Muscle layer of colon (tissue), 2 donors: ENCODE measurements at regions not wholly inside any gene's neighbourhood (a gene's known extent, or its start where the extent isn't known, plus 50 kb on each side); places are given as distances from the start of the nearest gene placed in this dataset.
"Not testable (repeated sequence)": the region's sequence is repeated elsewhere in the genome, so short reads cannot be mapped to it uniquely, and the experiment has no call there.

Experiments used
- H3K27ac ChIP-seq: one replicate; pipeline ENCODE4 v1.7.0; 2013; ENCODE audit warnings: low read depth, mild to moderate bottlenecking, low read length, moderate library complexity
- H3K27me3 ChIP-seq, 2 donors: one replicate each; pipeline ENCODE4 v1.7.0; 2013; ENCODE audit warnings: low read length in 2 of 2, mild to moderate bottlenecking in 2 of 2; ENCODE audit not compliant: insufficient read depth in 2 of 2, control insufficient read depth in 1 of 2
- H3K36me3 ChIP-seq: one replicate; pipeline ENCODE4 v1.7.0; 2013; ENCODE audit warnings: mild to moderate bottlenecking, low read length; ENCODE audit not compliant: insufficient read depth
- H3K4me1 ChIP-seq: one replicate; pipeline ENCODE4 v1.7.0; 2013; ENCODE audit warnings: mild to moderate bottlenecking, low read length; ENCODE audit not compliant: insufficient read depth
- H3K4me3 ChIP-seq, 2 donors: one replicate each; pipeline ENCODE4 v1.7.0; 2013; ENCODE audit warnings: low read length in 2 of 2, low read depth in 1 of 2, mild to moderate bottlenecking in 1 of 2, moderate library complexity in 1 of 2
- H3K9ac ChIP-seq: one replicate; pipeline ENCODE4 v1.7.0; 2013; ENCODE audit warnings: low read length
- H3K9me3 ChIP-seq: one replicate; pipeline ENCODE4 v1.7.0; 2013; ENCODE audit warnings: mild to moderate bottlenecking, low read length
- donor health status: abdominal sarcoma.
- donor health status: Adenocarcinoma of cecum.

DNA sequence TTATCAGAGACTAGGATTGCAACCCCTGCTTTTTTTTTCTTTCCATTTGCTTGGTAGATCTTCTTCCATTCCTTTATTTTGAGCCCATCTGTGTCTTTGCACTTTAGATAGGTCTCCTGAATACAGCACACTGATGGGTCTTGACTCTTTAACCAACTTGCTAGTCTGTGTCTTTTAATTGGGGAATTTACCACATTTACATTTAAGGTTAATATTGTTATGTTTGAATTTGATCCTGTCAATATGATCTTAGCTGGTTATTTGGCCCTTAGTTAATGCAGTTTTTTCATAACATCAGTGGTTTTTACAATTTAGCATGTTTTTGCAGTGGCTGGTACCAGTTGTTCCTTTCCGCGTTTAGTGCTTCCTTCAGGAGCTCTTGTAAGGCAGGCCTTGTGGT, 437.2 kb downstream of the ARL4A start:
- H3K4me3 ChIP-seq, H3K9ac ChIP-seq, H3K9me3 ChIP-seq, H3K36me3 ChIP-seq, H3K27ac ChIP-seq, H3K4me1 ChIP-seq, H3K27me3 ChIP-seq: not testable (repeated sequence)

DNA sequence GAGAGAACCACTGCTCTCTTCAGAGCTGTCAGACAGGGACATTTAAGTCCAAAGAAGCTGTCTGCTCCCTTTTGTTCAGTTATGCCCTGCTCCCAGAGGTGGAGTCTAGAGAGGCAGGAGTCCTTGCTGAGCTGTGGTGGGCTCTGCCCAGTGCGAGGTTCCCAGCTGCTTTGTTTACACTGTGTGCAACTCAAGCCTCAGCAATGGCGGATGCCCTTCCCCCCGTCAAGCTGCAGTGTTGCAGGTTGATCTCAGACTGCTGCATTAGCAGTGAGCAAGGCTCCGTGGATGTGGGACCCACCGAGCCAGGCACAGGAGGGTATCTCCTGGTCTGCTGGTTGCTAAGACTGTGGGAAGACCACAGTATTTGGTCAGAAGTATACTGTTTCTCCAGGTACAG, 438.9 kb downstream of the ARL4A start:
- Histone ChIP-seq H3K36me3 (no peaks in the 10 kb centered on the region), H3K27me3 (no peaks in the 10 kb centered on the region), H3K4me3 (no peak overlapping the region), H3K4me1 (no peaks in the 10 kb centered on the region), H3K27ac (no peak overlapping the region), H3K9me3 (peaks cover 5% of the 10 kb centered on the region), H3K9ac (no peak overlapping the region)

DNA sequence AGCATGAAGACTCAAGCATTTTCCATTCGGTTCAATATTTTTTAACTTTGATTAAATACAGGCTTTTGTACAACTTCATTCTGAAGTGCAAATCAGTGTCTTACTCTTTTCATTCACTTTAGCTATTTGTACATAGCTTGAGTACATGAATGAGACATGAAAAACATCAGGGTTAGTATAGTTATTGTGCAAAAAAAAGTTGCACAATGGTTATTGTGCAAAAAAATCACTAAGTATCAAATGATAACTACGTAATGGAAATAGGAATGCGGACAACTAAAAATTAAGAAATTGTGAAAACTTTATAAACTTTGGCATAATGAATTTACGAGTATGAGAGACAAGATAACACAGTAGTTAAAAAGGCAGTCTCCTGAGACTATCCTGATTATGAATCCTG, 442.9 kb downstream of the ARL4A start:
- Histone ChIP-seq H3K4me3 (no peak overlapping the region), H3K36me3 (no peaks in the 10 kb centered on the region), H3K9me3 (no peaks in the 10 kb centered on the region), H3K4me1 (no peaks in the 10 kb centered on the region), H3K27me3 (no peaks in the 10 kb centered on the region), H3K9ac (no peak overlapping the region), H3K27ac (no peak overlapping the region)

DNA sequence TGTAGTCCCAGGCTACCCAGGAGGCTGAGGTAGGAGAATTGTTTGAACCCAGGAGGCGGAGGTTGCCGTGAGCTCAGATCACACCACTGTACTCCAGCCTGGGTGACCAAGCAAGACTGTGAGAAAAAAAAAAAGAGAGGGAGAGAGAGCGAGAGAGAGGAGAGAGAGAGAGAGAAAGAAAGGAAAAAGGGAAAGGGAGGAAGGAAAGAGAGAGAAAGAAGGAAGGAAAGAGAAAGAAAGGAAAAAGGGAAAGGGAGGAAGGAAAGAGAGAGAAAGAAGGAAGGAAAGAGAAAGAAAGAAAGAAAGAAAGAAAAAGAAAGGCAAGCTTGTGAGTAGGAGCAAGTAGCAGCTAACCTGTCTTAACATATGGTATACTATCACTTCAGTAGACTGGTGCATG, 443.5 kb downstream of the ARL4A start:
- not testable (repeated sequence) for H3K36me3 ChIP-seq, H3K9me3 ChIP-seq, H3K27me3 ChIP-seq, H3K9ac ChIP-seq, H3K27ac ChIP-seq, H3K4me1 ChIP-seq, H3K4me3 ChIP-seq

DNA sequence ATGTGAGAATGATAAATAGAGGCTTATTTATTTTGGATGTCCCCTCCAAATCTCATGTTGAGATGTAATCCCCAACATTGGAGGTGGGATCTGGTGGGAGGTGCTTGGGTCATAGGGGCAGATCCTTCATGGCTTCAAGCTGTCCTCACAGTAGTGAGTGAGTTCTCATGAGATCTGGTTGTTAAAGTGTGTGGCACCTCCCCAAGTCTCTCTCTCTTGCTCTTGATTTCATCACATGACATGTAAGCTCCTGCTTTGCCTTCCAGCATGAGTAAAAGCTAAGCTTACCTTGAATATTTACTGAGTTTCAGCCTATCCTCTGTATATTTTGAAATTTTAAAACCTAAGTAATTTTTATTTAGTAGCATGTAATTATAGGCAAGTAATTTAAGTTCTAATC, 444.9 kb downstream of the ARL4A start:
- no peaks in the 10 kb centered on the region for H3K27me3 ChIP-seq
- H3K27ac ChIP-seq: no peak overlapping the region
- H3K9ac ChIP-seq: no peak overlapping the region
- H3K4me3 ChIP-seq: no peak overlapping the region
- no peaks in the 10 kb centered on the region for H3K36me3 ChIP-seq
- H3K4me1 ChIP-seq: no peaks in the 10 kb centered on the region
- no peaks in the 10 kb centered on the region for H3K9me3 ChIP-seq

DNA sequence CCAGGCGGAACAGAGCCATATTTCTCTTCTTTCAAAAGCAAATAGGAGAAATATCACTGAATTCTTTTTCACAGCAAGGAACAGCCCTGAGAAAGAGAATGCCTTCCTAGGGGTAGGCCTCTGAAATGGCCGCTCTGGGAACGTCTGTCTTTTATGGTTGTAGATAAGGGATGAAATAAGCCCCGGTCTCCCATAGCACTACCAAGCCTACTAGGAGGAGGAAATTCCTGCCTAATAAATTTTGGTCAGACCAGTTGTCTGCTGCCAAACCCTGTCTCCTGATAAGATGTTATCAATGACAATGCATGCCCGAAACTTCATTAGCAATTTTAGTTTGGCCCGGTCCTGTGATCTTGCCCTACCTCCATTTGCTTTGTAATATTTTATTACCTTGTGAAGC, 448.9 kb downstream of the ARL4A start:
- H3K27ac ChIP-seq, H3K36me3 ChIP-seq, H3K4me1 ChIP-seq, H3K27me3 ChIP-seq, H3K4me3 ChIP-seq, H3K9me3 ChIP-seq, H3K9ac ChIP-seq: not testable (repeated sequence)

DNA sequence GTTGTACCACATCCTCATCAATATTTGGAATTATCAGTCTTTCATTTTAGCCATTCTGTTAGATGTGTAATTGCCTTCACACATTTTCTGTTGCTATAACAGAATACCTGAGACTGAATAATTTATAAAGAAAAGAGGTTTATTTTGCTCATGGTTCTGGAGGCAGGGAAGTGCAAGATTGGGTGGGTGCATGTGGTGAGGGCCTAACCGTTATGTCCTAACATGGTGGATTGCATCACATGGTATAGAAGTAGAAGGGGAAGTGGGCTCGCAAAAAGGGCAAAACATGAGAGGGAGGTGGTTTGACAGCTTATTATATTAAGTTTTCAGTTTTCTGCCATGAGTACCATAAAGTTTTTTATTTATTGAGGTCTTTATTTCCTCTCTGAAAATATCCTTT, 452.0 kb downstream of the ARL4A start:
- H3K27ac ChIP-seq: no peak overlapping the region
- H3K36me3 ChIP-seq: no peaks in the 10 kb centered on the region
- no peaks in the 10 kb centered on the region for H3K9me3 ChIP-seq
- no peaks in the 10 kb centered on the region for H3K27me3 ChIP-seq
- peaks cover 3% of the 10 kb centered on the region for H3K4me1 ChIP-seq
- no peak overlapping the region for H3K4me3 ChIP-seq
- no peak overlapping the region for H3K9ac ChIP-seq

DNA sequence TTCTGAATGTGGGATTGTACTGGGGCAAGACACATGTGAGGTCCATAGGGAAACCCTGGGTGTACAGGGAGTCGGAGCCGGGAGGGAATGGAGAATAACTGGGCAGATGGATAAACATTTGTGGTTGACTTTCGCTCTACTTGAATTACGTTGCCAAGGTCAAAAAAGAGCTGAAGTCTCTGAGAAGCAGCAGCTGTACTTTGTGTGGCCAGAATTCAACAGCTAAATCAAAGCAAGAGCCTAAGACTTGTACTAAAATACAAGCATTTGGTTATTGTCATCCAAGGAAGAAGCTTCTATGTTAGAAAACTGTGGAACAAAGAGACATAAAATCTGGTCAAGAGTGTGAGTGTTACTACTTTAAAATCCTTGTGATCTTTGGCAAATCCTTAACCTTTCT, 457.2 kb downstream of the ARL4A start:
- Histone ChIP-seq H3K4me3 (no peak overlapping the region), H3K4me1 (peaks cover 11% of the 10 kb centered on the region), H3K27me3 (no peaks in the 10 kb centered on the region), H3K27ac (no peak overlapping the region), H3K36me3 (no peaks in the 10 kb centered on the region), H3K9ac (no peak overlapping the region), H3K9me3 (no peaks in the 10 kb centered on the region)

DNA sequence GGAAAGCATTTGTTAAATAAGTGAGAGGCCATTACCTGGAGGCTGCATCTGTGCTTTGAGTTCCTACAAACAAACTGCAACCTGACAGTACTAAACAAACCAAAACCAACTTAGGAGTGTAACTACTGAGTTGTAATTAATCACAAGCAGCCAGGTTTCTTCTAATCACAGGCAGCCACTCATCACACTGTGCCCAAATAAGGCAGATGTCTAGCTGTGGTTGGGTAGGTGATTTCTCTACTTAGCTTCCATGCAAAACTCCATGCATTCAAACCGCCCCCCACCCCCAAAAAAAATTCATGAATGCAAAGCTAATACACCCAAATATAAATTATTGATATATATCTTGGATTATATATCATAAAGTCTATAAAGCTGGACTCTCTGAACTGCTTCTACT, 461.1 kb downstream of the ARL4A start:
- Histone ChIP-seq H3K27me3 (no peaks in the 10 kb centered on the region), H3K36me3 (no peaks in the 10 kb centered on the region), H3K9me3 (no peaks in the 10 kb centered on the region), H3K27ac (no peak overlapping the region), H3K4me1 (peaks cover 11% of the 10 kb centered on the region), H3K9ac (no peak overlapping the region), H3K4me3 (no peak overlapping the region)

DNA sequence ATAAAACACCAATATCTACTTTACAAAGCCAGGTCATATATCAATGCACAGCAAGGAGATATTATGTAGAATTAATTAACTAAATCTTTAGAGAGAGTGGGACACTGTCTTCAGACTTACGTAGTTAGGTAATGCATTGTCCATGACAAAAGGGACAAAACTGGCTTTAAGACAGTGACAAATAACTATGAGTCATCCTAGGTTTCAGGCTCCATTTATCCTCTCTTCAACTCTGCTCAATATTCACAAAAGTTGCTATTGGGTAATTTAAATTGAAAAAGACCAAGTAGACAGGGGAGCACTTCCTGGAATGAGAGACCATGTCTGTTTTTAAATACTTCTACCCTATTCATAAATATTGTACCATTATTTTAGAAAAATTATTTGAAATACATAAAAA, 464.5 kb downstream of the ARL4A start:
- no peaks in the 10 kb centered on the region for H3K4me1 ChIP-seq
- no peak overlapping the region for H3K27ac ChIP-seq
- H3K9me3 ChIP-seq: no peaks in the 10 kb centered on the region
- no peaks in the 10 kb centered on the region for H3K27me3 ChIP-seq
- H3K36me3 ChIP-seq: no peaks in the 10 kb centered on the region
- H3K4me3 ChIP-seq: no peak overlapping the region
- H3K9ac ChIP-seq: no peak overlapping the region

DNA sequence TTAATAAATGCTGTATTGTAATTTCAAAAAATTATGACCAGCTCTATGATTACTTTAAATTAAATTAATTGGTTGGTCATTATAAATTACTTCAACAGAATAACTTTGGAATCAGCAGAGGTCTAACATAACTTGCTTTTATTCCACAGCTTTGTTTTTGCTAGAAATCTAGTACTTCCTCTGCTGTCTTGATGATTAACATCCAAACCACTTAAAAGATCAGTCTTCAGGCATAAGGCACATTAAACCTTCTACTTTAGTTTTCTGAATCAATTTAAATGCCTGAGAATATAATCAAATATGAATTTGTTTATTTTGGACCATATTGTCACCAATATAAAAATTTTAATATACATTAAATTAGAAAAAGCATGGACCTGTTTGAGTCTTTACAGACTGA, 465.3 kb downstream of the ARL4A start:
- H3K9me3 ChIP-seq: no peaks in the 10 kb centered on the region
- H3K27me3 ChIP-seq: no peaks in the 10 kb centered on the region
- no peak overlapping the region for H3K27ac ChIP-seq
- H3K36me3 ChIP-seq: no peaks in the 10 kb centered on the region
- H3K4me1 ChIP-seq: no peaks in the 10 kb centered on the region
- H3K4me3 ChIP-seq: no peak overlapping the region
- H3K9ac ChIP-seq: no peak overlapping the region

DNA sequence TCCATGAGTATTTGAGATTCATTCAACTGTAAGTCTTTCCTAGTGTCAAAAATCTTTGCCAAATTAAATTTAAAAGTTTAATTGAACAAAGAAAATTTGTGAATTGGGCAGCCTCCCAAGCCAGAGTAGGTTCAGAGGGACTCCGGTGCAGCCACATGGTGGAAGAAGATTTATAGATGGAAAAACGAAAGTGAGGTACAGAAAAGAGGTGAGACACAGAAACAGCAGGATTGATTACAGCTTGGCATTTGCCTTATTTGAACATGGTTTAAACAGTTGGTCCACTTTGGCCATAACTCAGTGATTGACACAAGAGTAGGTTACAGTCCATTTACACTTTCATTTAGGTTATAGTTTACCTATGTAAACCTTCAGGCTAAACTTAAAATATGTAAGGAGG, 465.8 kb downstream of the ARL4A start:
- Histone ChIP-seq H3K27ac (no peak overlapping the region), H3K4me3 (no peak overlapping the region), H3K4me1 (no peaks in the 10 kb centered on the region), H3K36me3 (no peaks in the 10 kb centered on the region), H3K9ac (no peak overlapping the region), H3K27me3 (no peaks in the 10 kb centered on the region), H3K9me3 (no peaks in the 10 kb centered on the region)

DNA sequence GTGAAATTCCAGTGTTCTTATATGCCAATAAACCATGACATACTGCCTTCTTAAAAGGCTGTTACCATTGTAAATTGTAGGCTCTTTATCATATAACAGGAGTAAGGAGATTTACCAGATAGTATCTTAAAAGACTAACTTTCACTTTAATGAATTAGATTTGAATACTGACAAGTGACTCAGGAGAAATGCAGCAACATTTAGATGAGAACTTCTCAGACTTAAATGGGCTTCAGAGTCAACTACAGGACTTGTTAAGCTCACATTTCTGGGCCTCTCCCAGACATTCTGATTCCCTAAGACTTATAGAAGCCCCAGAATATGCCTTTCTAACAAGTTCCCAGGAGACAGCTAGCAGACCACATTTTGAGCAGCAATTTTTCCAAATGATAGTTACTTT, 466.3 kb downstream of the ARL4A start:
- Histone ChIP-seq H3K4me1 (no peaks in the 10 kb centered on the region), H3K36me3 (no peaks in the 10 kb centered on the region), H3K27ac (no peak overlapping the region), H3K27me3 (no peaks in the 10 kb centered on the region), H3K9ac (no peak overlapping the region), H3K9me3 (no peaks in the 10 kb centered on the region), H3K4me3 (no peak overlapping the region)
